HEK293 (cell line): ENCODE measurements at regions not wholly inside any gene's neighbourhood (a gene's known extent, or its start where the extent isn't known, plus 50 kb on each side); places are given as distances from the start of the nearest gene placed in this dataset.

Experiments used
- CTCF ChIA-PET: fragments of 350-600 bp; formaldehyde crosslinking; extraction: SDS; loops from one replicate; lab custom pipeline; 2021; ENCODE audit warnings: antibody characterized with exemption; lab: Yijun Ruan, JAX
- POLR2A ChIA-PET: fragments of 300-600 bp; formaldehyde crosslinking; extraction: SDS; loops from one replicate; lab custom pipeline; 2020; ENCODE audit warnings: antibody characterized with exemption, inconsistent platforms; lab: Yijun Ruan, JAX
- H3K27ac ChIP-seq: fragments of 200-500 bp; sonication (Bioruptor generic); 2 replicates; pipeline ENCODE4 v1.5.1; 2014; ENCODE audit warnings: low read depth, low read length, control low read depth, inconsistent platforms; ENCODE audit errors: extremely low read depth
- H3K36me3 ChIP-seq, 2 experiments: fragments of 200-500 bp in 1 of 2; sonication (Bioruptor generic) in 1 of 2; 1 replicate in 1 of 2; 2 replicates in 1 of 2; pipeline ENCODE4 v1.5.1; 2014 to 2017; ENCODE audit warnings: inconsistent platforms in 2 of 2, low read length in 2 of 2; ENCODE audit not compliant: control insufficient read depth in 2 of 2, insufficient read depth in 1 of 2
- H3K4me1 ChIP-seq: fragments of 200-500 bp; sonication (Bioruptor generic); 2 replicates; pipeline ENCODE4 v1.5.1; 2014; ENCODE audit warnings: mild to moderate bottlenecking, low read length, inconsistent platforms; ENCODE audit not compliant: control insufficient read depth, insufficient read depth
- H3K4me3 ChIP-seq: 2 replicates; pipeline ENCODE4 v1.5.1; 2011; ENCODE audit warnings: low read depth, mild to moderate bottlenecking, control low read depth, low read length, moderate library complexity
- H3K9me3 ChIP-seq: fragments of 200-500 bp; sonication (Bioruptor generic); 2 replicates; pipeline ENCODE4 v1.5.1; 2014; ENCODE audit warnings: low read depth, low read length, inconsistent platforms; ENCODE audit not compliant: control insufficient read depth, insufficient read depth
- FEZF1 ChIP-seq: fragments of 450-650 bp; formaldehyde crosslinking; IDR thresholded peaks from 2 replicates; pipeline ENCODE4 v1.5.1; 2016; ENCODE audit warnings: missing biosample characterization, missing genetic modification characterization
- KLF1 ChIP-seq: fragments of 450-650 bp; formaldehyde crosslinking; IDR thresholded peaks from 2 replicates; pipeline ENCODE4 v1.5.1; 2016; ENCODE audit warnings: missing biosample characterization, missing genetic modification characterization
- RBAK ChIP-seq: fragments of 450-650 bp; formaldehyde crosslinking; IDR thresholded peaks from 2 replicates; pipeline ENCODE4 v1.5.1; 2016; ENCODE audit warnings: missing biosample characterization, missing genetic modification characterization
- SP7 ChIP-seq: fragments of 450-650 bp; formaldehyde crosslinking; IDR thresholded peaks from 2 replicates; pipeline ENCODE4 v1.5.1; 2016; ENCODE audit warnings: missing biosample characterization, missing genetic modification characterization
- ZEB2 ChIP-seq: fragments of 450-650 bp; formaldehyde crosslinking; IDR thresholded peaks from 2 replicates; pipeline ENCODE4 v1.5.1; 2016; ENCODE audit warnings: missing biosample characterization, missing genetic modification characterization
- ZNF146 ChIP-seq: fragments of 450-650 bp; formaldehyde crosslinking; IDR thresholded peaks from 2 replicates; pipeline ENCODE4 v1.5.1; 2016; ENCODE audit warnings: missing biosample characterization, missing genetic modification characterization
- ZNF214 ChIP-seq: fragments of 450-650 bp; formaldehyde crosslinking; IDR thresholded peaks from 2 replicates; pipeline ENCODE4 v1.5.1; 2017; ENCODE audit warnings: missing biosample characterization, mild to moderate bottlenecking, missing genetic modification characterization, borderline replicate concordance
- ZNF248 ChIP-seq: fragments of 450-650 bp; formaldehyde crosslinking; IDR thresholded peaks from 2 replicates; pipeline ENCODE4 v1.5.1; 2017; ENCODE audit warnings: missing biosample characterization, missing genetic modification characterization
- ZNF335 ChIP-seq: fragments of 450-650 bp; formaldehyde crosslinking; conservative IDR thresholded peaks from 2 replicates; pipeline ENCODE4 v1.5.1; 2016; ENCODE audit warnings: missing biosample characterization, missing genetic modification characterization
- ZNF391 ChIP-seq: fragments of 450-650 bp; formaldehyde crosslinking; IDR thresholded peaks from 2 replicates; pipeline ENCODE4 v1.5.1; 2016; ENCODE audit warnings: low read depth, missing biosample characterization, missing genetic modification characterization, borderline replicate concordance
- ZNF514 ChIP-seq: fragments of 450-650 bp; formaldehyde crosslinking; IDR thresholded peaks from 2 replicates; pipeline ENCODE4 v1.5.1; 2016; ENCODE audit warnings: missing biosample characterization, missing genetic modification characterization
- ZNF521 ChIP-seq: fragments of 450-650 bp; formaldehyde crosslinking; IDR thresholded peaks from 2 replicates; pipeline ENCODE4 v1.5.1; 2017; ENCODE audit warnings: missing biosample characterization, mild to moderate bottlenecking, missing genetic modification characterization
- ZNF585B ChIP-seq: fragments of 450-650 bp; formaldehyde crosslinking; IDR thresholded peaks from 2 replicates; pipeline ENCODE4 v1.5.1; 2016; ENCODE audit warnings: missing biosample characterization, missing genetic modification characterization
- ZNF621 ChIP-seq: fragments of 450-650 bp; formaldehyde crosslinking; IDR thresholded peaks from 2 replicates; pipeline ENCODE4 v1.5.1; 2017; ENCODE audit warnings: missing biosample characterization, missing genetic modification characterization
- ZNF629 ChIP-seq: fragments of 450-650 bp; formaldehyde crosslinking; IDR thresholded peaks from 2 replicates; pipeline ENCODE4 v1.5.1; 2017; ENCODE audit warnings: missing biosample characterization, missing genetic modification characterization
- ZNF830 ChIP-seq: fragments of 450-650 bp; IDR thresholded peaks from 2 replicates; pipeline ENCODE4 v1.5.0; 2018; ENCODE audit warnings: missing biosample characterization, missing genetic modification characterization, low read depth, mild to moderate bottlenecking, moderate library complexity
- TF ChIP-seq, protein P1 (sequence below): fragments of 450-650 bp; formaldehyde crosslinking; conservative IDR thresholded peaks from 2 replicates; pipeline ENCODE4 v1.5.1; 2016; ENCODE audit warnings: low read depth, missing biosample characterization, missing genetic modification characterization
- TF ChIP-seq, protein P2 (sequence below): fragments of 450-650 bp; formaldehyde crosslinking; conservative IDR thresholded peaks from 2 replicates; pipeline ENCODE4 v1.5.1; 2016; ENCODE audit warnings: low read depth, missing biosample characterization, missing genetic modification characterization
- TF ChIP-seq, protein P3 (sequence below): fragments of 450-650 bp; formaldehyde crosslinking; IDR thresholded peaks from 2 replicates; pipeline ENCODE4 v1.5.1; 2016; ENCODE audit warnings: missing biosample characterization, missing genetic modification characterization
- TF ChIP-seq, protein P4 (sequence below): fragments of 450-650 bp; formaldehyde crosslinking; IDR thresholded peaks from 2 replicates; pipeline ENCODE4 v1.5.1; 2016; ENCODE audit warnings: missing biosample characterization, missing genetic modification characterization
- TF ChIP-seq, protein P5 (sequence below): IDR thresholded peaks from 2 replicates; pipeline ENCODE4 v1.6.1; 2011; ENCODE audit warnings: mild to moderate bottlenecking, low read depth, low read length, borderline replicate concordance

DNA sequence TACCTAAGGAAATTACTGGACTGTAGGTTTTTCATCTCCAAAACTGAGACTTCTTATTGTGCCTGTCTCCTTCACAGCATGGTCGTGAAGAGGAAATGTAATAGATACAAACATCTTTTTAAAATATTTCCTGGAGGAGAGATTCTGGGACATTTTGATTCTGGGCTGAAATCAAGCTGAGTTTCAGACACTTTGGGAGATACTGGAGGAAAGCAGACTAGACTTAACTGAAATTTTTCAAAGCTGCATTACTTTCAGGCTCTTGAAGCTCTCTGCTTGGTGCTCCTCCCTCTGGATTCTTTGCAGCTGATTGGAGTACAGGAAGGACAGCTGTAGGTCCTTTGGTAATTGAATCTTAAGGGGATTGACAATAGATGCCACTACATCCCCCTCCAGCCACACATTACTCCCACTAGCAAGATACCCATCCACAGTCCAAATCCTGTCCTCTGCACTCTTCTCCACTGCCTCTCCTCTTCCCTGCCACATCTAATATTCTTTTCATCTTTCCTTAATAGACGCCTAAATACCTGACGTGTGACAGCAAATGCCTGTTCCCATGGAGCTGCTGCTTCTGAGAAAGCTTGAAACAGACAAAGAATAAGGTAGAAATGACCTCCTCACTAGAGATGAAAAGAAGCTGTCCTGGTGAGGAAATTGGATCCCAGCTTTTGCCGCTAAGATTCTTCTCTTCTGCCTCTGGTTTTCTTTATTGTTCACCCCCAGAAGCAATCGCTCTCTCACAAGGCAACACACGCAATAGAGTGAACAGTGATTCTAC, 111.5 kb upstream of the PHYHIPL start (continued):
- TF ChIP-seq, protein P1, sequence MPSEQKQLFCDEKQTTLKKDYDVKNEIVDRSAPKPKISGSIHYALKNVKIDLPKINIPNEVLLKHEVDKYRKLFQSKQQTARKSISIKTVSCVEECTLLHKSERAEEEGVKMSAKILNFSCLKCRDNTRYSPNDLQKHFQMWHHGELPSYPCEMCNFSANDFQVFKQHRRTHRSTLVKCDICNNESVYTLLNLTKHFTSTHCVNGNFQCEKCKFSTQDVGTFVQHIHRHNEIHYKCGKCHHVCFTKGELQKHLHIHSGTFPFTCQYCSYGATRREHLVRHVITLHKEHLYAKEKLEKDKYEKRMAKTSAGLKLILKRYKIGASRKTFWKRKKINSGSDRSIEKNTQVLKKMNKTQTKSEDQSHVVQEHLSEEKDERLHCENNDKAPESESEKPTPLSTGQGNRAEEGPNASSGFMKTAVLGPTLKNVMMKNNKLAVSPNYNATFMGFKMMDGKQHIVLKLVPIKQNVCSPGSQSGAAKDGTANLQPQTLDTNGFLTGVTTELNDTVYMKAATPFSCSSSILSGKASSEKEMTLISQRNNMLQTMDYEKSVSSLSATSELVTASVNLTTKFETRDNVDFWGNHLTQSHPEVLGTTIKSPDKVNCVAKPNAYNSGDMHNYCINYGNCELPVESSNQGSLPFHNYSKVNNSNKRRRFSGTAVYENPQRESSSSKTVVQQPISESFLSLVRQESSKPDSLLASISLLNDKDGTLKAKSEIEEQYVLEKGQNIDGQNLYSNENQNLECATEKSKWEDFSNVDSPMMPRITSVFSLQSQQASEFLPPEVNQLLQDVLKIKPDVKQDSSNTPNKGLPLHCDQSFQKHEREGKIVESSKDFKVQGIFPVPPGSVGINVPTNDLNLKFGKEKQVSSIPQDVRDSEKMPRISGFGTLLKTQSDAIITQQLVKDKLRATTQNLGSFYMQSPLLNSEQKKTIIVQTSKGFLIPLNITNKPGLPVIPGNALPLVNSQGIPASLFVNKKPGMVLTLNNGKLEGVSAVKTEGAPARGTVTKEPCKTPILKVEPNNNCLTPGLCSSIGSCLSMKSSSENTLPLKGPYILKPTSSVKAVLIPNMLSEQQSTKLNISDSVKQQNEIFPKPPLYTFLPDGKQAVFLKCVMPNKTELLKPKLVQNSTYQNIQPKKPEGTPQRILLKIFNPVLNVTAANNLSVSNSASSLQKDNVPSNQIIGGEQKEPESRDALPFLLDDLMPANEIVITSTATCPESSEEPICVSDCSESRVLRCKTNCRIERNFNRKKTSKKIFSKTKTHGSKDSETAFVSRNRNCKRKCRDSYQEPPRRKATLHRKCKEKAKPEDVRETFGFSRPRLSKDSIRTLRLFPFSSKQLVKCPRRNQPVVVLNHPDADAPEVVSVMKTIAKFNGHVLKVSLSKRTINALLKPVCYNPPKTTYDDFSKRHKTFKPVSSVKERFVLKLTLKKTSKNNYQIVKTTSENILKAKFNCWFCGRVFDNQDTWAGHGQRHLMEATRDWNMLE: no peak
- no peak for TF ChIP-seq ZNF521 (tag by site-specific recombination)
- TF ChIP-seq, protein P2, sequence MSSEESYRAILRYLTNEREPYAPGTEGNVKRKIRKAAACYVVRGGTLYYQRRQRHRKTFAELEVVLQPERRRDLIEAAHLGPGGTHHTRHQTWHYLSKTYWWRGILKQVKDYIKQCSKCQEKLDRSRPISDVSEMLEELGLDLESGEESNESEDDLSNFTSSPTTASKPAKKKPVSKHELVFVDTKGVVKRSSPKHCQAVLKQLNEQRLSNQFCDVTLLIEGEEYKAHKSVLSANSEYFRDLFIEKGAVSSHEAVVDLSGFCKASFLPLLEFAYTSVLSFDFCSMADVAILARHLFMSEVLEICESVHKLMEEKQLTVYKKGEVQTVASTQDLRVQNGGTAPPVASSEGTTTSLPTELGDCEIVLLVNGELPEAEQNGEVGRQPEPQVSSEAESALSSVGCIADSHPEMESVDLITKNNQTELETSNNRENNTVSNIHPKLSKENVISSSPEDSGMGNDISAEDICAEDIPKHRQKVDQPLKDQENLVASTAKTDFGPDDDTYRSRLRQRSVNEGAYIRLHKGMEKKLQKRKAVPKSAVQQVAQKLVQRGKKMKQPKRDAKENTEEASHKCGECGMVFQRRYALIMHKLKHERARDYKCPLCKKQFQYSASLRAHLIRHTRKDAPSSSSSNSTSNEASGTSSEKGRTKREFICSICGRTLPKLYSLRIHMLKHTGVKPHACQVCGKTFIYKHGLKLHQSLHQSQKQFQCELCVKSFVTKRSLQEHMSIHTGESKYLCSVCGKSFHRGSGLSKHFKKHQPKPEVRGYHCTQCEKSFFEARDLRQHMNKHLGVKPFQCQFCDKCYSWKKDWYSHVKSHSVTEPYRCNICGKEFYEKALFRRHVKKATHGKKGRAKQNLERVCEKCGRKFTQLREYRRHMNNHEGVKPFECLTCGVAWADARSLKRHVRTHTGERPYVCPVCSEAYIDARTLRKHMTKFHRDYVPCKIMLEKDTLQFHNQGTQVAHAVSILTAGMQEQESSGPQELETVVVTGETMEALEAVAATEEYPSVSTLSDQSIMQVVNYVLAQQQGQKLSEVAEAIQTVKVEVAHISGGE (tag by site-specific recombination): no peak

DNA sequence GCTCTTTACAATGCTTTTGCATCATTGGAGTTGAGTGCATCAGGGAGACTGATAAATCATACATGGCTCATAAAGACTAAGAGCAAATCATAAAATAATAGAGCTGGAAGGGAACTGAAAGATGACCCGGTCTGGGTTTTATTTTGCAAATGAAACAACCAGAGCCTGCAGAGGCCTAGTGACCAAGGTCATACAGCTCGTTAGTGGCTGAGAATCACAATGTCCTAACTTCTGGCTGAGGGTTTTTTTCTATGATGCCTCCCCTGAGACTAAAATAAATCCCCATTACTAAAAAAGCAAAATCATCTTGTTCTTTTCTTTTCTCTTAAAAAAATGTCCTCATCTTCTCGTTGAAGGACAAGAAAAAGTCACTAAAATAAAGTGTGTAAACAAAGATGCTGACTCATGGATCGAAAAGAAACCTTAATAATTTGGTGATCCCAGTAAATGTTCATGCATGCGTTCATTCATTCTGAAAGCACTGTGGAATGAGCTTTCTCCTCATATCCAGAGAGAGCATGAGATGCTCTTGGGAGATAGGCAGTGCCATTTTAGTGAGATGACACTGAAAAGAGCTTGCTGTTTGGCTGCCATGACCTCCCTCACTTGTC, 107.8 kb upstream of the PHYHIPL start:
- Histone ChIP-seq H3K27ac (no peak overlapping the region), H3K9me3 (no peaks in the 10 kb centered on the region), H3K36me3 (no peaks in the 10 kb centered on the region), H3K4me1 (no peaks in the 10 kb centered on the region), H3K4me3 (no peak overlapping the region)
- ChIA-PET POLR2A (no interaction called here), CTCF (interaction anchor here (0.5 kb wide), 1 partner anchor 197 kb away, joined by 3 read pairs; no protein-coding TSS in a partner anchor)
- TF ChIP-seq ZNF514 (no peak), RBAK (tag by site-specific recombination) (no peak), ZNF391 (tag by site-specific recombination) (no peak), SP7 (tag by site-specific recombination) (no peak), KLF1 (tag by site-specific recombination) (no peak), ZNF335 (tag by site-specific recombination) (no peak), FEZF1 (tag by site-specific recombination) (no peak), ZNF621 (tag by site-specific recombination) (no peak), ZNF830 (tag by site-specific recombination) (no peak), ZNF248 (tag by site-specific recombination) (no peak), ZNF214 (no peak), ZEB2 (tag by site-specific recombination) (no peak), ZNF629 (tag by site-specific recombination) (no peak), ZNF146 (no peak), ZNF585B (tag by site-specific recombination) (no peak)
- TF ChIP-seq, protein P3, sequence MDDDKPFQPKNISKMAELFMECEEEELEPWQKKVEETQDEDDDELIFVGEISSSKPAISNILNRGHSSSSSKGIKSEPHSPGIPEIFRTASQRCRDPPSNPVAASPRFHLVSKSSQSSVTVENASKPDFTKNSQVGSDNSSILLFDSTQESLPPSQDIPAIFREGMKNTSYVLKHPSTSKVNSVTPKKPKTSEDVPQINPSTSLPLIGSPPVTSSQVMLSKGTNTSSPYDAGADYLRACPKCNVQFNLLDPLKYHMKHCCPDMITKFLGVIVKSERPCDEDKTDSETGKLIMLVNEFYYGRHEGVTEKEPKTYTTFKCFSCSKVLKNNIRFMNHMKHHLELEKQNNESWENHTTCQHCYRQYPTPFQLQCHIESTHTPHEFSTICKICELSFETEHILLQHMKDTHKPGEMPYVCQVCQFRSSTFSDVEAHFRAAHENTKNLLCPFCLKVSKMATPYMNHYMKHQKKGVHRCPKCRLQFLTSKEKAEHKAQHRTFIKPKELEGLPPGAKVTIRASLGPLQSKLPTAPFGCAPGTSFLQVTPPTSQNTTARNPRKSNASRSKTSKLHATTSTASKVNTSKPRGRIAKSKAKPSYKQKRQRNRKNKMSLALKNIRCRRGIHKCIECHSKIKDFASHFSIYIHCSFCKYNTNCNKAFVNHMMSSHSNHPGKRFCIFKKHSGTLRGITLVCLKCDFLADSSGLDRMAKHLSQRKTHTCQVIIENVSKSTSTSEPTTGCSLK (tag by site-specific recombination): no peak
- TF ChIP-seq, protein P4, sequence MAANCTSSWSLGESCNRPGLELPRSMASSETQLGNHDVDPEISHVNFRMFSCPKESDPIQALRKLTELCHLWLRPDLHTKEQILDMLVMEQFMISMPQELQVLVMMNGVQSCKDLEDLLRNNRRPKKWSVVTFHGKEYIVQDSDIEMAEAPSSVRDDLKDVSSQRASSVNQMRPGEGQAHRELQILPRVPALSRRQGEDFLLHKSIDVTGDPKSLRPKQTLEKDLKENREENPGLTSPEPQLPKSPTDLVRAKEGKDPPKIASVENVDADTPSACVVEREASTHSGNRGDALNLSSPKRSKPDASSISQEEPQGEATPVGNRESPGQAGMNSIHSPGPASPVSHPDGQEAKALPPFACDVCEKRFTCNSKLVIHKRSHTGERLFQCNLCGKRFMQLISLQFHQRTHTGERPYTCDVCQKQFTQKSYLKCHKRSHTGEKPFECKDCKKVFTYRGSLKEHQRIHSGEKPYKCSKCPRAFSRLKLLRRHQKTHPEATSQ (tag by site-specific recombination): no peak
- TF ChIP-seq, protein P5, sequence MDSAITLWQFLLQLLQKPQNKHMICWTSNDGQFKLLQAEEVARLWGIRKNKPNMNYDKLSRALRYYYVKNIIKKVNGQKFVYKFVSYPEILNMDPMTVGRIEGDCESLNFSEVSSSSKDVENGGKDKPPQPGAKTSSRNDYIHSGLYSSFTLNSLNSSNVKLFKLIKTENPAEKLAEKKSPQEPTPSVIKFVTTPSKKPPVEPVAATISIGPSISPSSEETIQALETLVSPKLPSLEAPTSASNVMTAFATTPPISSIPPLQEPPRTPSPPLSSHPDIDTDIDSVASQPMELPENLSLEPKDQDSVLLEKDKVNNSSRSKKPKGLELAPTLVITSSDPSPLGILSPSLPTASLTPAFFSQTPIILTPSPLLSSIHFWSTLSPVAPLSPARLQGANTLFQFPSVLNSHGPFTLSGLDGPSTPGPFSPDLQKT: no peak
